ENCODE measurements at regions not wholly inside any gene's neighbourhood (a gene's known extent, or its start where the extent isn't known, plus 50 kb on each side); places are given as distances from the start of the nearest gene placed in this dataset.
"Not testable (repeated sequence)": the region's sequence is repeated elsewhere in the genome, so short reads cannot be mapped to it uniquely, and the experiment has no call there.

GRCh38 chr6:141443032-141443431 is 689.7 kb upstream of the GJE1 start:
- DNase-seq = no peak

- no peak for DNase-seq
Observed at GRCh38 chr6:141439513-141439912, 693.2 kb upstream of the GJE1 start.

- DNase-seq = no peak
Observed at GRCh38 chr6:141437685-141438084, 695.0 kb upstream of the GJE1 start.

- no peak for DNase-seq
Observed at GRCh38 chr6:141437011-141437410, 695.7 kb upstream of the GJE1 start.

GRCh38 chr6:141426400-141426980 is 706.2 kb upstream of the GJE1 start:
- no peak for DNase-seq

GRCh38 chr6:141421378-141421777 is 711.3 kb upstream of the GJE1 start:
- no peak for DNase-seq

- DNase-seq = no peak
Observed at GRCh38 chr6:141418076-141418475, 714.6 kb upstream of the GJE1 start.

- no peak for DNase-seq
Observed at GRCh38 chr6:141415896-141416295, 716.8 kb upstream of the GJE1 start.

GRCh38 chr6:141413196-141413595 is 719.5 kb upstream of the GJE1 start:
- no peak for DNase-seq

- no peak for DNase-seq
Observed at GRCh38 chr6:141406761-141407160, 726.0 kb upstream of the GJE1 start.

GRCh38 chr6:141403827-141404226 is 728.9 kb upstream of the GJE1 start:
- no peak for DNase-seq

- DNase-seq = no peak
Observed at GRCh38 chr6:141403103-141403502, 729.6 kb upstream of the GJE1 start.

- DNase-seq = no peak
Observed at GRCh38 chr6:141402489-141402888, 730.2 kb upstream of the GJE1 start.

- no peak for DNase-seq
Observed at GRCh38 chr6:141401851-141402250, 730.9 kb upstream of the GJE1 start.

GRCh38 chr6:141401168-141401567 is 731.6 kb upstream of the GJE1 start:
- no peak for DNase-seq

- no peak for DNase-seq
Observed at GRCh38 chr6:141398949-141399348, 733.8 kb upstream of the GJE1 start.

GRCh38 chr6:141395443-141396008 is 737.2 kb upstream of the GJE1 start:
- no peak for DNase-seq

- DNase-seq = no peak
Observed at GRCh38 chr6:141394565-141395051, 738.1 kb upstream of the GJE1 start.

GRCh38 chr6:141394125-141394536 is 738.6 kb upstream of the GJE1 start:
- DNase-seq = no peak

- DNase-seq = no peak
Observed at GRCh38 chr6:141393405-141394124, 739.2 kb upstream of the GJE1 start.

- DNase-seq = not testable (repeated sequence)
Observed at GRCh38 chr6:141391135-141391534, 741.6 kb upstream of the GJE1 start.

- no peak for DNase-seq
Observed at GRCh38 chr6:141388666-141389065, 744.1 kb upstream of the GJE1 start.

- no peak for DNase-seq
Observed at GRCh38 chr6:141370438-141370837, 762.3 kb upstream of the GJE1 start.

- not testable (repeated sequence) for DNase-seq
Observed at GRCh38 chr6:141366796-141367195, 765.9 kb upstream of the GJE1 start.
